Kidney (tissue), 13 donors: ENCODE measurements at regions not wholly inside any gene's neighbourhood (a gene's known extent, or its start where the extent isn't known, plus 50 kb on each side); places are given as distances from the start of the nearest gene placed in this dataset.
"Not testable (repeated sequence)": the region's sequence is repeated elsewhere in the genome, so short reads cannot be mapped to it uniquely, and the experiment has no call there.

Experiments
- DNase-seq, 5 donors: peaks; one replicate each; pipeline ENCODE4 v3.0.0-alpha.2; 2013 to 2020
- FAIRE-seq: peaks from 2 replicates; lab custom pipeline; 2012; peaks lifted over from hg19 to GRCh38; lab: Jason Lieb, UNC
- H3K27ac ChIP-seq, 2 donors: one replicate each; pipeline ENCODE4 v1.7.0; 2013; ENCODE audit warnings: low read depth in 2 of 2, low read length in 2 of 2, inconsistent platforms in 1 of 2
- H3K27me3 ChIP-seq: one replicate; pipeline ENCODE4 v1.7.1; 2013; ENCODE audit warnings: low read length, inconsistent platforms; ENCODE audit not compliant: control insufficient read depth, insufficient read depth
- H3K36me3 ChIP-seq, 3 donors: one replicate each; pipeline versions ENCODE4 v1.7.0 to v1.7.1; 2013; ENCODE audit warnings: low read length in 3 of 3, control low read depth in 1 of 3, inconsistent platforms in 1 of 3; ENCODE audit not compliant: insufficient read depth in 3 of 3, control insufficient read depth in 2 of 3
- H3K4me1 ChIP-seq, 3 donors: one replicate each; pipeline versions ENCODE4 v1.7.0 to v1.7.1; 2013; ENCODE audit warnings: low read length in 3 of 3, inconsistent platforms in 1 of 3, low read depth in 1 of 3; ENCODE audit not compliant: control insufficient read depth in 2 of 3, insufficient read depth in 2 of 3
- H3K4me3 ChIP-seq, 3 donors: one replicate each; pipeline versions ENCODE4 v1.7.0 to v1.8.1; 2013; ENCODE audit warnings: low read length in 3 of 3, control low read depth in 1 of 3, inconsistent platforms in 1 of 3
- H3K9ac ChIP-seq, 3 donors: one replicate each; pipeline versions ENCODE4 v1.7.0 to v1.7.1; 2013; ENCODE audit warnings: low read length in 3 of 3, control low read depth in 1 of 3, inconsistent platforms in 1 of 3
- H3K9me3 ChIP-seq, 3 donors: one replicate each; pipeline versions ENCODE4 v1.7.0 to v1.7.1; 2013; ENCODE audit warnings: low read length in 3 of 3, control low read depth in 1 of 3, inconsistent platforms in 1 of 3; ENCODE audit not compliant: control insufficient read depth in 2 of 3, insufficient read depth in 1 of 3
- CTCF ChIP-seq: IDR thresholded peaks from 3 replicates; pipeline ENCODE4 v1.5.1; 2012; ENCODE audit warnings: mild to moderate bottlenecking, moderate library complexity, borderline replicate concordance; ENCODE audit not compliant: insufficient read depth; ENCODE audit errors: extremely low read depth
- intact Hi-C: fragments of 100-400 bp; cut with DNase I; formaldehyde crosslinking; loops from one replicate; pipeline ENCODE4 v1.11.1; 2022
- donor health status: control.
- donor health status: control.
- donor health status: control.
- donor health status: control.
- donor health status: control.
- donor health status: DM: yes; HTN: yes; CAD: no.
- donor health status: Normal renal cell carcinoma (clear cell type).

- intact Hi-C loops = no loop called here
- Histone ChIP-seq H3K9me3 (no peaks in the 10 kb centered on the region), H3K27me3 (no peaks in the 10 kb centered on the region), H3K9ac (no peak overlapping the region), H3K4me1 (no peaks in the 10 kb centered on the region), H3K36me3 (no peaks in the 10 kb centered on the region), H3K4me3 (no peak overlapping the region), H3K27ac (no peak overlapping the region)
- no peak for DNase-seq
- no peak for TF ChIP-seq CTCF
- no peak for FAIRE-seq
Measured at GRCh38 chr9:75683591-75683990, 206.9 kb upstream of the PCSK5 start.

DNA sequence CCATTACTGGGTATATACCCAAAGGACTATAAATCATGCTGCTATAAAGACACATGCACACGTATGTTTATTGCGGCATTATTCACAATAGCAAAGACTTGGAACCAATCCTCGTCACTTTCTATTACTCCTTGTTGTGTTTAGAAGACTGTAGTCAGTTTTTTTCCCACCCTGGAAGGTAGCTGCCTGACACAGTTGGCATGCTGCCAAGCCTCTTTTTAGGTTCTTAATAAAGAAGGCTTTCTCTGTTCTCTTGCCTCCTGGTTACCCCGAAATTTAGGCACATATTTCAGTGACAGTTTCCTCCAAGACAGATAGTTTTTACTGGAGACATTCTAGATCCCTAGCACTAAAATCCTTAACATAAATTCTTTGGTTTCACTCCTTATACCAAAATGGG, 205.4 kb upstream of the PCSK5 start:
- FAIRE-seq (no peak), DNase-seq (no peak)
- Histone ChIP-seq H3K9ac (no peak overlapping the region), H3K36me3 (no peaks in the 10 kb centered on the region), H3K9me3 (no peaks in the 10 kb centered on the region), H3K4me3 (no peak overlapping the region), H3K27ac (no peak overlapping the region), H3K27me3 (no peaks in the 10 kb centered on the region), H3K4me1 (no peaks in the 10 kb centered on the region)
- no peak for TF ChIP-seq CTCF
- intact Hi-C loops = no loop called here

- Histone ChIP-seq H3K9ac (no peak overlapping the region), H3K4me1 (no peaks in the 10 kb centered on the region), H3K4me3 (no peak overlapping the region), H3K27ac (no peak overlapping the region), H3K9me3 (no peaks in the 10 kb centered on the region), H3K27me3 (no peaks in the 10 kb centered on the region), H3K36me3 (no peaks in the 10 kb centered on the region)
- no peak for TF ChIP-seq CTCF
- FAIRE-seq = no peak
- DNase-seq = no peak
- intact Hi-C loops = no loop called here
Measured at GRCh38 chr9:75687359-75687953, 203.0 kb upstream of the PCSK5 start.

DNA sequence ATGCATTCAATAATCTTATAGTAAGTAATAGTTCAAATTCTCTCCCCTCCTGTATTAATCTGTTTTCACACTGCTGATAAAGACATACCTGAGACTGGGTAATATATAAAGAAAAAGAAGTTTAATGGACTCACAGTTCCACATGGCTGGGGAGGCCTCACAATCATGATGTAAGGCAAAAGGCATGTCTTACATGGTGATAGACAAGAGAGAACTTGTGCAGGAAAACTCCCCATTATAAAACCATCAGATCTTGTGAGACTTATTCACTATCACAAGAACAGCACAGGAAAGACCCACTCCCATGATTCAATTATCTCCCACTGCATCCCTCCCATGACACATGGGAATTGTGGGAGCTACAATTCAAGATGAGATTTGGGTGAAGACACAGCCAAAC, 199.9 kb upstream of the PCSK5 start:
- H3K36me3 ChIP-seq, H3K4me3 ChIP-seq, FAIRE-seq, H3K27me3 ChIP-seq, H3K4me1 ChIP-seq, H3K9me3 ChIP-seq, H3K27ac ChIP-seq, DNase-seq, H3K9ac ChIP-seq, intact Hi-C loops: not testable (repeated sequence)
